CD4-positive, CD25-positive, alpha-beta regulatory T cell (primary cell): ENCODE measurements at regions not wholly inside any gene's neighbourhood (a gene's known extent, or its start where the extent isn't known, plus 50 kb on each side); places are given as distances from the start of the nearest gene placed in this dataset.

Experiments used
- ATAC-seq, 2 donors: fragments of 150-1000 bp; cut with Tn5 transposase; one replicate each; pipeline ENCODE4 v1.10.0; 2021; ENCODE audit warnings: low read depth in 2 of 2, moderate number of reproducible peaks in 2 of 2, moderate library complexity in 1 of 2
- DNase-seq, 3 donors: peaks; one replicate each; pipeline versions ENCODE4 v3.0.0 to v3.0.0-alpha.2; 2012 to 2022; ENCODE audit warnings: mixed read lengths in 1 of 3
- H3K27ac ChIP-seq: one replicate; pipeline ENCODE4 v1.7.0; 2013; ENCODE audit warnings: mild to moderate bottlenecking, low read length; ENCODE audit not compliant: insufficient read depth, poor library complexity, severe bottlenecking
- H3K27me3 ChIP-seq: one replicate; pipeline ENCODE4 v1.7.0; 2013; ENCODE audit warnings: low read length; ENCODE audit not compliant: control insufficient read depth, insufficient read depth
- H3K36me3 ChIP-seq: one replicate; pipeline ENCODE4 v1.7.0; 2013; ENCODE audit warnings: mild to moderate bottlenecking, low read length, moderate library complexity; ENCODE audit not compliant: control insufficient read depth, insufficient read depth
- H3K4me1 ChIP-seq: 2 replicates; pipeline ENCODE4 v1.7.0; 2013; ENCODE audit warnings: mild to moderate bottlenecking, low read length; ENCODE audit not compliant: insufficient read depth, control insufficient read depth, poor library complexity, severe bottlenecking
- H3K4me3 ChIP-seq: one replicate; pipeline ENCODE4 v1.7.0; 2013; ENCODE audit warnings: low read depth, mild to moderate bottlenecking, low read length, moderate library complexity
- H3K9me3 ChIP-seq, 2 experiments: 1 replicate in 1 of 2; 2 replicates in 1 of 2; pipeline ENCODE4 v1.7.0; 2013; ENCODE audit warnings: low read length in 2 of 2, mild to moderate bottlenecking in 1 of 2, moderate library complexity in 1 of 2; ENCODE audit not compliant: control insufficient read depth in 2 of 2
- H3K27ac Mint-ChIP-seq, 3 donors: one replicate each; pipeline ENCODE4 v1.8.0; 2020 to 2022; ENCODE audit warnings: mild to moderate bottlenecking in 3 of 3, mixed read lengths in 3 of 3, moderate library complexity in 2 of 3
- H3K27me3 Mint-ChIP-seq: one replicate; pipeline ENCODE4 v1.8.0; 2022; ENCODE audit warnings: mild to moderate bottlenecking, mixed read lengths
- H3K36me3 Mint-ChIP-seq: one replicate; pipeline ENCODE4 v1.8.0; 2020; ENCODE audit warnings: mixed read lengths
- H3K4me1 Mint-ChIP-seq, 4 donors: one replicate each; pipeline ENCODE4 v1.8.0; 2020 to 2022; ENCODE audit warnings: mixed read lengths in 4 of 4, mild to moderate bottlenecking in 1 of 4
- H3K4me3 Mint-ChIP-seq, 4 donors: one replicate each; pipeline ENCODE4 v1.8.0; 2020 to 2022; ENCODE audit warnings: mild to moderate bottlenecking in 4 of 4, mixed read lengths in 4 of 4, moderate library complexity in 3 of 4
- H3K9me3 Mint-ChIP-seq, 7 donors: one replicate each; pipeline ENCODE4 v1.8.0; 2020 to 2022; ENCODE audit warnings: mixed read lengths in 7 of 7, mild to moderate bottlenecking in 3 of 7, moderate library complexity in 2 of 7

DNA sequence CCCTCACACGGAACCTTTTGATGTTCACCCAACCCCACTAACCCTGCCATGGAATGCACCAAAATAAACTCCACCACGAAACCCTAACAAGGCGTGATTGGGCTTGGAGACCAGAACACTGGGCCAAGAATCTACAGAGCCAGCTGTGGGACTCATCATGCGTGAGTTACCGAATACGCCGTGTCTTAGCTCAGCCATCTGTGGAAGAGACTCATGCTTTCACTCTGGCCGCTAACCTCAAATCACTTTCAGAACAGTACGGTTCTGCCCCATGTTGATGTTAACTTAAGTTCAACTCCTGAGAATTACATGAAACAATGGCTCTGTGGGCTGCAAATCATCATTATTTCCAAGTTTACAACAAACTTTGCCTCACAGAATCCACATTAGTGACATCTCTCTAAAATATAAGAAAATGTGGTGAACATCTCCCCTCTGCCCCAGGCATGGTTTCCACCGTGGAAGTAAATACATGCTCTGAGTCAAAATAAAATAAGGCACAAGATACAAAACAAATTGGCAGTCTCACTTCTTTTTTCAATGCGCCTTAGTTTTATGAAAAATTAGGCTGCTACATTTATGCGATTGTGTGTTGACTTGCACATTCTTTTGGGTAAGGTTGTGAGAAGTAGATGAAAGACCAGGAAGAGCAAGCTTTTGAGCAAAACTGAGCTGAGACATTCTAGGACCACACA is 308.9 kb upstream of the EXOC2 start:
- H3K27me3 Mint-ChIP-seq, result peaks cover 19% of the 10 kb centered on the region
- H3K4me3 Mint-ChIP-seq, result no peak overlapping the region
- peaks cover 3% of the 10 kb centered on the region for H3K27me3 ChIP-seq
- no peaks in the 10 kb centered on the region for H3K4me1 Mint-ChIP-seq
- H3K27ac Mint-ChIP-seq, result no peak overlapping the region
- DNase-seq, result no peak
- no peaks in the 10 kb centered on the region for H3K36me3 ChIP-seq
- no peaks in the 10 kb centered on the region for H3K9me3 ChIP-seq
- no peak for ATAC-seq
- H3K4me3 ChIP-seq, result no peak overlapping the region
- no peak overlapping the region for H3K27ac ChIP-seq
- H3K4me1 ChIP-seq, result no peaks in the 10 kb centered on the region
- no peaks in the 10 kb centered on the region for H3K36me3 Mint-ChIP-seq
- H3K9me3 Mint-ChIP-seq, result peaks cover 0 to 2% (median 0%) of the 10 kb centered on the region in 7 donors

DNA sequence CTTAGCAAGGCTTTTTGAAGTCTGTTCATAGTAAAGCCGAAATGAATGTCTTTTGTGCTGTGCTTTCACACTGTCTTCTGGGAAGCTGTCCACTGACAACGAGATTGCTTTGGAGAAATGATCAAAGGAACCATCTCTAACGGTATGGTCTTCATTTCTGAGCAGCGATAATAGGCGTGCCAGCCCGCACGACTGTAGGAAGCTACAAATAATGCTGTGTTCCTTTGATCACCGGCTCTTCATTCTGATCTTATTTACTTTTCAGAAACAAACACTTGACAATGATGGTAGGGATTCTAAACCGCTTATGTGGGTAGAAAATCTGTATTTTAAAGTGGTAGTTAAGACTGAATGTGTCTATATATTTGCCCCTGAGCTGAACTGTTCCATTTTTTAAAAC is 306.6 kb upstream of the EXOC2 start:
- H3K36me3 Mint-ChIP-seq, result no peaks in the 10 kb centered on the region
- peaks cover 27% of the 10 kb centered on the region for H3K27me3 Mint-ChIP-seq

DNA sequence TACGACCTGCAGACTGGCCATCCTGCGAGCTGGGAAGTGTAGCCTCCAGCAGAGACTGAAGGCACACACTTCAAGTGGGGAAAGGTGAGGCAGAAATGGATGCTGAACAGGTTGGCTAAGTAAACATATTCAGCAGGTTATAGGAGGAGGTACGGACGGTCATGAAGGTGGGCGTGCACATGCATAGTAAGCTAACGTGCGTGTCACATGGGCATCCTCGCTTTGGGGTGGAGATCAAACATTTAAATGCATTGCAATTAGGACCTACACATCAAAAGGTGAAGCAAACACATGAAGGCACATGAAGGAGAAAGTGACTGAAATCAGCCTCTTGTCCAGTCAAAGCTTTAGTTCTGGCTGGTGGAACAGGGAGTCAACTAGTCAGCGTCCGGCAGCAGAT is 305.6 kb upstream of the EXOC2 start:
- ATAC-seq (no peak), DNase-seq (no peak)
- Mint-ChIP-seq H3K9me3 (peaks cover 0 to 4% (median 0%) of the 10 kb centered on the region in 7 donors), H3K27me3 (peaks cover 22% of the 10 kb centered on the region), H3K4me3 (no peak overlapping the region), H3K27ac (no peak overlapping the region), H3K36me3 (no peaks in the 10 kb centered on the region), H3K4me1 (no peaks in the 10 kb centered on the region)
- H3K27ac ChIP-seq, result no peak overlapping the region
- H3K4me3 ChIP-seq, result no peak overlapping the region
- H3K27me3 ChIP-seq, result peaks cover 4% of the 10 kb centered on the region
- no peaks in the 10 kb centered on the region for H3K4me1 ChIP-seq
- H3K36me3 ChIP-seq, result no peaks in the 10 kb centered on the region
- no peaks in the 10 kb centered on the region for H3K9me3 ChIP-seq

More for the DNA sequence above, 306.6 kb upstream of the EXOC2 start:
- ATAC-seq, result no peak
- DNase-seq, result no peak
- Histone ChIP-seq H3K36me3 (no peaks in the 10 kb centered on the region), H3K4me1 (no peaks in the 10 kb centered on the region), H3K9me3 (no peaks in the 10 kb centered on the region), H3K27me3 (peaks cover 4% of the 10 kb centered on the region), H3K4me3 (no peak overlapping the region), H3K27ac (no peak overlapping the region)
- Mint-ChIP-seq H3K9me3 (peaks cover 0 to 2% (median 0%) of the 10 kb centered on the region in 7 donors), H3K4me3 (no peak overlapping the region), H3K4me1 (no peaks in the 10 kb centered on the region), H3K27ac (no peak overlapping the region)

DNA sequence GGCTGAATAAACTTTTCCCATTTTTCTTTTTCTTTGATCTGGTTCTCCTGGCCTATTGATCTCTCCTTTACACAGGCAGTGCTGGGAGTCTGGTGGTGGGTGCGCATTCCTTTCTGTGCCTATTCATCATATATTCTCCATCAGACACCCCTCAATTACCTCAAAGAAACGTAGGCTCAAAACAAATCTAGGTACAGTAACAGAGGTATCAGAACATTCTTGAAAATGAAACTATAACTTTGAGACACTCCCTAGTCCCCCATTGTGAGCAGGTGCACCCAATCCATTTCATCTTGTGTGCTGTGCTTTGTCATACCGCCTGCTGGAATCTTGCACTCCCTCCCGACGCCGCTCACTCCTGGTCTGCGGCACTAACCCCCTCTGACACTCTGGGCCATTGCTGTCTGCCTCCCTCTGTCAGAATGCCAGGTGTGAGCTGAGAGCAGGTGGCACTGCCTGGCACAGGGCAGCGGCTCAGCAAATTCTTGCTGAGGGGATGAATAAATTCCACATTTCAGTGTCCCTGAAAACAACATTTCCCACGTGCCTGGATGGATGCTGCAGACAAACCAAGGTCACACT is 303.4 kb upstream of the EXOC2 start:
- no peak overlapping the region for H3K27ac ChIP-seq
- Mint-ChIP-seq H3K4me1 (no peaks in the 10 kb centered on the region), H3K27ac (peak overlapping the region in 1 of 3 donors; percentile 67), H3K4me3 (no peak overlapping the region), H3K9me3 (peaks cover 0 to 4% (median 0%) of the 10 kb centered on the region in 7 donors), H3K27me3 (peaks cover 18% of the 10 kb centered on the region), H3K36me3 (no peaks in the 10 kb centered on the region)
- H3K4me1 ChIP-seq, result no peaks in the 10 kb centered on the region
- no peaks in the 10 kb centered on the region for H3K36me3 ChIP-seq
- no peak for ATAC-seq
- DNase-seq, result no peak
- no peaks in the 10 kb centered on the region for H3K9me3 ChIP-seq
- no peak overlapping the region for H3K4me3 ChIP-seq
- H3K27me3 ChIP-seq, result peaks cover 4% of the 10 kb centered on the region

DNA sequence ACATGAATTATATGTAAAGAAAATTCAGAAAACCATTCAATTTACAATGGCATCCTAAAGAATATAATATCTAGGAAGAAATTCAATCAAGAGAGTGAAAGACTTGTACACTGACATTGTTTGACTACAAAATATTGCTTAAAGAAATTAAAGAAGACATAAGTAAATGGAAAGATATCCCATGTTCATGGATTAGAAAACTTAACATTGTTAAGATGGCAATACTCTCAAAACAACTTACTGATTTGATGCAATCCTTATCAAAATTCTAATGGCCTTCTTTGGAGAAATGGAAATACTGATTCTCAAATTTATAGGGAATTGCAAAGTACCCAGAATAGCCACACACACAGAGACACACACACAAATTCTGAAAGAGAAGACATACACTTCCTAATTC is 298.3 kb upstream of the EXOC2 start:
- no peaks in the 10 kb centered on the region for H3K36me3 Mint-ChIP-seq
- H3K27ac Mint-ChIP-seq, result no peak overlapping the region
- H3K4me1 ChIP-seq, result no peaks in the 10 kb centered on the region
- no peaks in the 10 kb centered on the region for H3K4me1 Mint-ChIP-seq
- no peak for ATAC-seq
- H3K9me3 Mint-ChIP-seq, result peaks cover 0 to 8% (median 2%) of the 10 kb centered on the region in 7 donors
- H3K27me3 ChIP-seq, result peaks cover 4% of the 10 kb centered on the region
- H3K36me3 ChIP-seq, result no peaks in the 10 kb centered on the region
- no peak overlapping the region for H3K27ac ChIP-seq
- H3K9me3 ChIP-seq, result no peaks in the 10 kb centered on the region
- H3K27me3 Mint-ChIP-seq, result peaks cover 18% of the 10 kb centered on the region
- DNase-seq, result no peak
- no peak overlapping the region for H3K4me3 ChIP-seq
- H3K4me3 Mint-ChIP-seq, result no peak overlapping the region

DNA sequence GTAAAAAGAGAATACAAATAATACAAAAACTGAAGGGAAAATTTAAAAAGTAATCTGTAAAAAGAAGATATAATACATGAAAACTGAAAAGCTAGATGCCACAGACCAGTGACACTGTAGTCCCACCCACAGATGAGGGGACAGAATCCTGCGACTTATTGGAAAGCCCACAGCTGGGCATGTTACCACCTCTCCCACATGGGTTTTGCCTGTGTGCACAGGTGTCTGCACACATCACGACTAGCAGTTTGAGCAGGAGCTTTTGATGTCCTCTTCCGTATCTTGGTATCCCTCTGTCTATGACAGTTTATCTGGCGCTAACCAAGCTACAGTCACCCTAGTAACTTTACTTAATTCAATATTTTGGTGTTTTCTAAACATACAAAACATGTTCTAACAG is 291.1 kb upstream of the EXOC2 start:
- Mint-ChIP-seq H3K9me3 (peaks cover 0 to 8% (median under 1%) of the 10 kb centered on the region in 7 donors), H3K27me3 (peaks cover 5% of the 10 kb centered on the region), H3K4me3 (peak overlapping the region in 1 of 4 donors; percentile 56), H3K27ac (no peak overlapping the region), H3K4me1 (no peaks in the 10 kb centered on the region), H3K36me3 (no peaks in the 10 kb centered on the region)
- Histone ChIP-seq H3K4me1 (no peaks in the 10 kb centered on the region), H3K9me3 (no peaks in the 10 kb centered on the region), H3K36me3 (no peaks in the 10 kb centered on the region), H3K27ac (no peak overlapping the region), H3K4me3 (no peak overlapping the region), H3K27me3 (peaks cover 2% of the 10 kb centered on the region)
- DNase-seq (no peak), ATAC-seq (no peak)

DNA sequence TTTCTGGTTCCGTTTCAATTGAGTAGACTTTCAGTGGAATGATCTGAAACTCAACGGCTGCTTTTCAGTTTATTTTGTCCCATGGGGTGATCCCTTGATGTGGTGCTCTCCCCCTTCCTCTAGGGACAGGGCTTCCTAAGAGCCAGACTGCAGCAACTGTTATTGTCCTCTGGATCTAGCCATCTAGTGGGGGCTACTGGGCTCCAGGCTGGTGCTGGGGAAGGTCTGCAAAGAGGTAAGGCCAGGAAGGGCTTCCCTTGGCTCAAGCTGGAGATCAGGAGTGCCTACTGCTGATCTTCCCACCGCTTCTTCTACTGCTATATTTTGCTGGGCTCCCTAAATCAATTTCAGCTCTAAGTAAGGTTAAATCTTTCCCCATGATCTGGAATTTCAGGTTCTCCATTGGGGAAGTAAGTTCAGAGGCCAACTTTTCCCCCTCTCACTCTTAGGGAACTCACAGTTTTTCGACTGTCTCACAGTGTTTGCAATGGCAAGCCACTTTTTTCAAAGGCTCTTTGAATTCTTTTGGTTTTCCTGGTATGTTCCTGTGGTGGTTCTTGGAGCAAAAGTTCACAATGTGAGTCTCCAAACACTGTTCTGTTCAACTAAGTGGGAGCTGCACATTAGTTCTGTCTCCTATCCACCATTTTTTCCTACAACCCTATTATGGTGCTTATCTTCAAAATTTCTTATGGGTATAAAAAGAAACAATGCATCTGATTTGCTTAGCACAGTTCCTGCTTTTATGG is 286.2 kb upstream of the EXOC2 start:
- no peaks in the 10 kb centered on the region for H3K36me3 Mint-ChIP-seq
- H3K27me3 Mint-ChIP-seq, result no peaks in the 10 kb centered on the region
- H3K9me3 Mint-ChIP-seq, result peaks cover 0 to 34% (median 6%) of the 10 kb centered on the region in 7 donors
- Histone ChIP-seq H3K4me1 (no peaks in the 10 kb centered on the region), H3K36me3 (no peaks in the 10 kb centered on the region), H3K27ac (no peak overlapping the region), H3K9me3 (peaks cover 0 to 7% of the 10 kb centered on the region in 2 experiments), H3K27me3 (no peaks in the 10 kb centered on the region), H3K4me3 (no peak overlapping the region)
- no peak overlapping the region for H3K27ac Mint-ChIP-seq
- ATAC-seq (no peak), DNase-seq (no peak)
- no peaks in the 10 kb centered on the region for H3K4me1 Mint-ChIP-seq
- H3K4me3 Mint-ChIP-seq, result no peak overlapping the region
